ENCODE measurements at regions not wholly inside any gene's neighbourhood (a gene's known extent, or its start where the extent isn't known, plus 50 kb on each side); places are given as distances from the start of the nearest gene placed in this dataset.

GRCh38 chr5:71894091-71894490 lies 175.0 kb downstream of the CARTPT start:
- TF ChIP-seq POLR2A (IDR thresholded peaks at IDR 0.05) (no peak), CTCF (IDR thresholded peaks at IDR 0.05) (no peak)
